HG02642 (cell line): ENCODE measurements at regions not wholly inside any gene's neighbourhood (a gene's known extent, or its start where the extent isn't known, plus 50 kb on each side); places are given as distances from the start of the nearest gene placed in this dataset.
A peak's percentile ranks its signal among the peaks of the same experiment; 100 is the strongest.

Experiments
- ATAC-seq: cut with Tn5 transposase; IDR thresholded peaks from one replicate; pipeline ENCODE4 v1.9.1; 2021; ENCODE audit warnings: mild to moderate bottlenecking; ENCODE audit not compliant: unreplicated experiment, poor library complexity

GRCh38 chrY:19167319-19168201 is 394.0 kb upstream of the HSFY2 start:
- ATAC-seq = no peak

GRCh38 chrY:19148783-19149182 is 375.2 kb upstream of the HSFY2 start:
- ATAC-seq = no peak

- no peak for ATAC-seq
Observed at GRCh38 chrY:19146296-19146695, 372.8 kb upstream of the HSFY2 start.

GRCh38 chrY:19142093-19142492 is 368.6 kb upstream of the HSFY2 start:
- ATAC-seq = no peak

- ATAC-seq = no peak
Observed at GRCh38 chrY:19140285-19140920, 366.9 kb upstream of the HSFY2 start.

GRCh38 chrY:19134426-19134825 is 360.9 kb upstream of the HSFY2 start:
- ATAC-seq = no peak

- no peak for ATAC-seq
Observed at GRCh38 chrY:19130569-19131358, 357.2 kb upstream of the HSFY2 start.

- no peak for ATAC-seq
Observed at GRCh38 chrY:19126889-19127288, 353.4 kb upstream of the HSFY2 start.

GRCh38 chrY:19124609-19125008 is 351.1 kb upstream of the HSFY2 start:
- no peak for ATAC-seq

GRCh38 chrY:19122450-19122849 is 348.9 kb upstream of the HSFY2 start:
- no peak for ATAC-seq

GRCh38 chrY:19098349-19098748 is 324.8 kb upstream of the HSFY2 start:
- no peak for ATAC-seq

GRCh38 chrY:19095460-19095859 is 321.9 kb upstream of the HSFY2 start:
- ATAC-seq = no peak

- no peak for ATAC-seq
Observed at GRCh38 chrY:19083006-19083405, 309.5 kb upstream of the HSFY2 start.

GRCh38 chrY:19077698-19078113 is 304.2 kb upstream of the HSFY2 start:
- ATAC-seq = peak; percentile 21

GRCh38 chrY:19076846-19077697 is 303.5 kb upstream of the HSFY2 start:
- peak; percentile 74 for ATAC-seq

GRCh38 chrY:19075471-19076253 is 302.1 kb upstream of the HSFY2 start:
- ATAC-seq = peak; percentile 58

GRCh38 chrY:19067435-19067834 is 293.9 kb upstream of the HSFY2 start:
- no peak for ATAC-seq

- no peak for ATAC-seq
Observed at GRCh38 chrY:19066447-19067190, 293.1 kb upstream of the HSFY2 start.

- ATAC-seq = no peak
Observed at GRCh38 chrY:19065119-19065518, 291.6 kb upstream of the HSFY2 start.
